ENCODE measurements at regions not wholly inside any gene's neighbourhood (a gene's known extent, or its start where the extent isn't known, plus 50 kb on each side); places are given as distances from the start of the nearest gene placed in this dataset.
"Not testable (repeated sequence)": the region's sequence is repeated elsewhere in the genome, so short reads cannot be mapped to it uniquely, and the experiment has no call there.

DNA sequence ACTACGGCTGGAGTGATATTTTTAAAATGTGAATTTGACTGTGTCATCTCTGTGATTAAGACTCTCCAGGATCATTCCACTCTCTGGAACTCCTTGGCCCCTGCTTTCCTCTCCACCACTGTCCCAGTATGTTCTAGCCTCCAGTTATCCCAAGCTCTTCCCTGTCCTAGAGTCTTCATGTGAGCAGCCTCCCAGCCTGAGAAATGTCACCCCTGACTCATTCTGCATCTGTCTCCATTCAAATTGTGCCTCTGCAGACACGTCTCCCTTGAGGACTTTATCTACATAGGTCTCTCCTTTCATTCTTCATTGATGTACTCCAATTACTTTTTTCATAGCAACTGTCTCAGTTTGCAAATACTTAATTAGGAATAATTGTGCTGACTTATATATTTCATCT is 317.7 kb upstream of the ADAMTS9 start:
- TF ChIP-seq, protein P1, sequence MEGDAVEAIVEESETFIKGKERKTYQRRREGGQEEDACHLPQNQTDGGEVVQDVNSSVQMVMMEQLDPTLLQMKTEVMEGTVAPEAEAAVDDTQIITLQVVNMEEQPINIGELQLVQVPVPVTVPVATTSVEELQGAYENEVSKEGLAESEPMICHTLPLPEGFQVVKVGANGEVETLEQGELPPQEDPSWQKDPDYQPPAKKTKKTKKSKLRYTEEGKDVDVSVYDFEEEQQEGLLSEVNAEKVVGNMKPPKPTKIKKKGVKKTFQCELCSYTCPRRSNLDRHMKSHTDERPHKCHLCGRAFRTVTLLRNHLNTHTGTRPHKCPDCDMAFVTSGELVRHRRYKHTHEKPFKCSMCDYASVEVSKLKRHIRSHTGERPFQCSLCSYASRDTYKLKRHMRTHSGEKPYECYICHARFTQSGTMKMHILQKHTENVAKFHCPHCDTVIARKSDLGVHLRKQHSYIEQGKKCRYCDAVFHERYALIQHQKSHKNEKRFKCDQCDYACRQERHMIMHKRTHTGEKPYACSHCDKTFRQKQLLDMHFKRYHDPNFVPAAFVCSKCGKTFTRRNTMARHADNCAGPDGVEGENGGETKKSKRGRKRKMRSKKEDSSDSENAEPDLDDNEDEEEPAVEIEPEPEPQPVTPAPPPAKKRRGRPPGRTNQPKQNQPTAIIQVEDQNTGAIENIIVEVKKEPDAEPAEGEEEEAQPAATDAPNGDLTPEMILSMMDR (IDR thresholded peaks at IDR 0.05; ENCODE audit: low read depth, low read length), result no peak
- no peak for DNase-seq (ENCODE audit: extremely low read depth, low read depth)

DNA sequence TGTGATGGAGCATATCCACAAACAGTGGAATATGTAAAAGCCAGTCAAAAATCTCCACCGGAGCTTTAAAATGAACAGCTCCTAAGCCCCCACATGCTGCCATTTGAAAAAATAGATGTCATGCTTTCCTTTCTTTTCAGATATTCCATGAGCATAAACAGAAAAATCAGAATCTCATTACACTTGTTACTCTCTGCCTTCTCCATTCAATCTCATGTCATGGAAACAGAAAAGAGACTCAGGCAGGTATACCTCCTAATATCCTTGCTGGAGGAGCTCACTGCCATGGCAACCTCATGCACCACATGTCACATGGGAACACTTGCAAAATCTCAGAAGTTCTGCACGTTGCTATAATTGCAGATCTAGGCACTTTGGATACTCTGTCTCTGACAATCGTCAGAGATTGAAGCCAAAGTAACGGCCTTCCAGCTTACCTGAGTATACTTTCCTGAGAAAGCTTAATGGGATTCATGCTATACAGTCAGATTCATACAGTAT is 317.0 kb upstream of the ADAMTS9 start:
- TF ChIP-seq, protein P1 (IDR thresholded peaks at IDR 0.05; ENCODE audit: low read depth, low read length), result no peak
- DNase-seq (ENCODE audit: extremely low read depth, low read depth), result no peak

DNA sequence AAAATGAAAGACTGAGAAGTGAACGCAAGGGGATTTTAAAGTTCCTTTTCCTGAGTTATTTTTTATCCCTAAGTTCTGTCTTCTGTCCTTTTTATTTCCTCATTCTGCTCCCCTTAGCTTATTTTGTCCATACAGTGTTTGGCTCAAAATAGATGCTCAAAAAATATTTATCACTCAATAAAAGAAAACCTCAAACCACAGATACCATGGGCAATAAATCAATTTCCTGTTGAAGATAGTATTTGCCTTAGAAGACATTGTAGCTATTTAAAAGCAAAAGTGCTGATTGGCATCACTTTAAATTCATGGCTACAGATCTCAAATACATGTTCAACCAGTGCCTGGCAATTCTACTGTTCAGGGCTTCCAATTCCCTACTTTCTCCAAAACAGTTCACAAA is 316.5 kb upstream of the ADAMTS9 start:
- TF ChIP-seq, protein P1 (IDR thresholded peaks at IDR 0.05; ENCODE audit: low read depth, low read length), result no peak
- no peak for DNase-seq (ENCODE audit: extremely low read depth, low read depth)

DNA sequence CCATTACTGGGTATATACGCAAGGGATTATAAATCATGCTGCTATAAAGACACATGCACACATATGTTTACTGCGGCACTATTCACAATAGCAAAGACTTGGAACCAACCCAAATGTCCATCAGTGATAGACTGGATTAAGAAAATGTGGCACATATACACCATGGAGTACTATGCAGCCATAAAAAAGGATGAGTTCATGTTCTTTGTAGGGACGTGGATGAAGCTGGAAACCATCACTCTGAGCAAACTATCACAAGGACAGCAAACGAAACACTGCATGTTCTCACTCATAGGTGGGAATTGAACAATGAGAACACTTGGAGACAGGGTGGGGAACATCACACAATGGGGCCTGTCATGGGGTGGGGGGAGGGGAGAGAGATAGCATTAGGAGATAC is 313.3 kb upstream of the ADAMTS9 start:
- not testable (repeated sequence) for DNase-seq (ENCODE audit: extremely low read depth, low read depth)

DNA sequence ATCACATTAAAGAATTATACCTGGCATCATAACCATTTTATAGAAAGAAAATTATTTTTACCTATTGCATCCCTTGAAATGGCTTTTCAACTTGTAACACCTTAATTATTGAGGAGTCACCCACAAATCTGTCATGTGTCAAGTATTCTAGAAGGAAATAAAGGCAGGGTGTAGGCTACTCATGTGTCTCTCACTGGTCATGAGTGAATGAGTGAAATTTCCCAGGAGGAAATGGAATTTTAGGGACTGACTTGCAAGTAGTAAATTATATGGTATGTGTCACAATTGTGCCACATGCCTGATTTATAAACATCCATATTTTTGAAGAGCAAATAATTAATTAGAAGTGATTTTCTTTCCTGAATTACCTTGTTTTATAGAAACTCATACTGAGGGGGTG is 310.5 kb upstream of the ADAMTS9 start:
- DNase-seq (ENCODE audit: extremely low read depth, low read depth), result no peak
- TF ChIP-seq, protein P1 (IDR thresholded peaks at IDR 0.05; ENCODE audit: low read depth, low read length), result no peak

DNA sequence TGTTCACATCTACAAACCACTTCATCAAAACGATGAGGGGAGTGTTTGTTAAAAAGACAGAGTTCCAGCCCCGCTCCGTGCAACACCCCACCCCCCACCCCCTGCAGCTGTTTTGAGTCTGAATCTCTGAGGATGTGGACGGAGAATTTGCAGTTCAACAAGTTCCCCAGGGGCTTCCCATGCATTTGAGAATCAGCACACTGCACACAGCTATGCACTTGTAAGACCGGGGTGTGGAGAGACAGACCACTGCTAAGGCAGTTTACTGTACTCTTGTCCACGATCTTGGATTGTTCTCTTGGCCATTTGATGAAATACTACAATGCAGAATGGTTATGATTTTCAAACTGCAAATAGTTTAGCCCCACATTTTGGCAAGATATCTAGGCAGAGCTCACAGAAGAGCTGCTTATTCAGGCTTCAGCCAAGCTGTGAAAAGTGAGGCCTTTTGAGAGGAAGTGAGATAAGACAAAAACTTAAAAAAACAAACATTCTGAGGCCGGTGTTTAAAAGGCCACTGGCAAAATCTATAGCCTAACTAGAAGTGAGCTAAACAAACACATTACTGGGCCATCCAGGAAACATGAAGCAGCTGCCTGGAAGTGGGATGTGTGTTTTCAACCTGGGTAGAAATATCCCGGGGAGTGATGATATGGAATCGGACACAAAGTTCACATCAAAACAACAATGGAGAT is 308.2 kb upstream of the ADAMTS9 start:
- TF ChIP-seq, protein P1 (IDR thresholded peaks at IDR 0.05; ENCODE audit: low read depth, low read length), result no peak

DNA sequence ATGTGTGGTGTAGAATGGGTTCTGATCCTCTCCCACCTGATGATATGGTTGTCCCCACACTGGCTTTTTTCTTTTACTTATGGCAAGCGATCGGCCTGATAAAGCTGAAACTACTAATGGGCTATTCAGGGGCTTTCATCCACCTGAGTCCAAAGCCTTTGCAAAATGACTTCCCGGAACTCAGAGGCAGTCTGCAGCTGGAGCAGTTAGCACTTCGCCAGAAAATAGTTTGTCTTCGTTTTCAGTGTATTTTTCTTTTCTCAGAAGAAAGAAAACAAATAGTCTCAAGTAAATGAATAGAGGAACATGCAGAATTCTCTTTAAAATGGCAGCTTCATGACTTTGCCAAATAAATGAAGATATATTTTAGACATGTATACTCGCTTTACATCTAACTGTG is 306.0 kb upstream of the ADAMTS9 start:
- no peak for DNase-seq (ENCODE audit: extremely low read depth, low read depth)

More for the DNA sequence above, 308.2 kb upstream of the ADAMTS9 start:
- no peak for DNase-seq (ENCODE audit: extremely low read depth, low read depth)

More for the DNA sequence above, 306.0 kb upstream of the ADAMTS9 start:
- TF ChIP-seq, protein P1 (IDR thresholded peaks at IDR 0.05; ENCODE audit: low read depth, low read length), result no peak

Data from AG09319 (cell line).